Hematopoietic multipotent progenitor cell treated with erythropoietin and hydrocortisone succinate and interleukin-3 and kit ligand, for 17 days (in vitro differentiated cells): ENCODE measurements at regions not wholly inside any gene's neighbourhood (a gene's known extent, or its start where the extent isn't known, plus 50 kb on each side); places are given as distances from the start of the nearest gene placed in this dataset.
"Not testable (repeated sequence)": the region's sequence is repeated elsewhere in the genome, so short reads cannot be mapped to it uniquely, and the experiment has no call there.

Source experiments
- DNase-seq: peaks from one replicate; pipeline ENCODE4 v3.0.0-alpha.2; 2015; ENCODE audit warnings: low spot score

GRCh38 chr6:19329078-19329477 is 508.1 kb upstream of the ID4 start:
- DNase-seq, result no peak

- no peak for DNase-seq
These were observed 506.1 kb upstream of the ID4 start for GRCh38 chr6:19331089-19331488.

- no peak for DNase-seq
These were observed 504.2 kb upstream of the ID4 start for GRCh38 chr6:19332806-19333460.

GRCh38 chr6:19333936-19334335 is 503.2 kb upstream of the ID4 start:
- DNase-seq, result no peak

GRCh38 chr6:19336579-19336978 is 500.6 kb upstream of the ID4 start:
- no peak for DNase-seq

- no peak for DNase-seq
These were observed 500.1 kb upstream of the ID4 start for GRCh38 chr6:19337101-19337500.

GRCh38 chr6:19342616-19343015 is 494.6 kb upstream of the ID4 start:
- no peak for DNase-seq

GRCh38 chr6:19349429-19349828 is 487.7 kb upstream of the ID4 start:
- DNase-seq, result no peak

- no peak for DNase-seq
These were observed 483.0 kb upstream of the ID4 start for GRCh38 chr6:19354181-19354580.

GRCh38 chr6:19356692-19357091 is 480.5 kb upstream of the ID4 start:
- no peak for DNase-seq

GRCh38 chr6:19362396-19362795 is 474.8 kb upstream of the ID4 start:
- no peak for DNase-seq

GRCh38 chr6:19368511-19368910 is 468.7 kb upstream of the ID4 start:
- DNase-seq, result no peak

GRCh38 chr6:19369785-19370184 is 467.4 kb upstream of the ID4 start:
- no peak for DNase-seq

GRCh38 chr6:19370831-19371230 is 466.3 kb upstream of the ID4 start:
- no peak for DNase-seq

- no peak for DNase-seq
These were observed 461.6 kb upstream of the ID4 start for GRCh38 chr6:19375613-19376012.

- no peak for DNase-seq
These were observed 459.4 kb upstream of the ID4 start for GRCh38 chr6:19377722-19378121.

- DNase-seq, result no peak
These were observed 456.9 kb upstream of the ID4 start for GRCh38 chr6:19380293-19380692.

- DNase-seq, result no peak
These were observed 454.5 kb upstream of the ID4 start for GRCh38 chr6:19382676-19383075.

- no peak for DNase-seq
These were observed 445.2 kb upstream of the ID4 start for GRCh38 chr6:19391926-19392325.

GRCh38 chr6:19394051-19394450 is 443.1 kb upstream of the ID4 start:
- no peak for DNase-seq

GRCh38 chr6:19394687-19395086 is 442.5 kb upstream of the ID4 start:
- no peak for DNase-seq

GRCh38 chr6:19395316-19395715 is 441.9 kb upstream of the ID4 start:
- DNase-seq, result no peak

- no peak for DNase-seq
These were observed 437.8 kb upstream of the ID4 start for GRCh38 chr6:19399406-19399805.

GRCh38 chr6:19404884-19405283 is 432.3 kb upstream of the ID4 start:
- not testable (repeated sequence) for DNase-seq

- DNase-seq, result no peak
These were observed 428.8 kb upstream of the ID4 start for GRCh38 chr6:19408331-19408730.
